ENCODE measurements at regions not wholly inside any gene's neighbourhood (a gene's known extent, or its start where the extent isn't known, plus 50 kb on each side); places are given as distances from the start of the nearest gene placed in this dataset.

DNA sequence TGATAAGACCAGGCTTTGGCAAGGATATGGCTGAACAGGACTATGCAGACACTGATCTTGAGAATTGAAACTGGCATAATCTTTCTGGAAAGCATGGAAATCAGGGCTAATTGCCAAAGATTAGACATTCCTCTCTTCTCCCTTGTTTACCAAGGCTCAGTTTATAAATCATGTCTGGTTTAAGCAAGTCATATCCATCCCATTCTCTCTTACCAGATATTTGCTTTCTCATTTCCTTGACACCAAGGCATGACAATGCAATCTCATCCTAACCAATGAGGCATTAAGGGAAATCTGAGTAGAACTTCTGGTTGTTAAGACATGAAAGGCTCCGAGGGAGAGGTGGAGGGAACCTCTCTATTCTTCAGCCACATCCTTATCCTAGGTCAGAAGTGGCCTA is 110.3 kb upstream of the CEP85L start:
- H3K27ac ChIP-seq = no peak overlapping the region
- DNase-seq (ENCODE audit: low read depth, low spot score) = no peak

DNA sequence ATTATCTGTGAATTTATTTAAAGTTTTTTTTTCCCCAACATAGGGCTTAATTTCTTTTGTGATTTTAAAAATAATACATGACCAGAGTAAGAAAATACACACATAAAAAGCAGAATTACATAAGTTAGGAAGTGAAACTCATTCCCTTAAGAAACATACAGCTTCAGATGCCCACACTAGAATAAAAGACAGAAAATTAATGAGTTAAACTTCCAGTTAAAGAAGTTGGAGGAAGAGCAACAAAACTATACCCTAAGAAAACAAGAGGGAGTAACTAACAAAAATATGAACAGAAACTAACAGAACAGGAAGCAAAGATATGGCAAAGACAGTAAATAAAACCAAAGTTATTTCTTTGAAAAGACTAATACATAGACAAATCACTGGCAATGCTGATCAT is 107.6 kb upstream of the CEP85L start:
- no peak for DNase-seq (ENCODE audit: low read depth, low spot score)
- no peak overlapping the region for H3K27ac ChIP-seq

DNA sequence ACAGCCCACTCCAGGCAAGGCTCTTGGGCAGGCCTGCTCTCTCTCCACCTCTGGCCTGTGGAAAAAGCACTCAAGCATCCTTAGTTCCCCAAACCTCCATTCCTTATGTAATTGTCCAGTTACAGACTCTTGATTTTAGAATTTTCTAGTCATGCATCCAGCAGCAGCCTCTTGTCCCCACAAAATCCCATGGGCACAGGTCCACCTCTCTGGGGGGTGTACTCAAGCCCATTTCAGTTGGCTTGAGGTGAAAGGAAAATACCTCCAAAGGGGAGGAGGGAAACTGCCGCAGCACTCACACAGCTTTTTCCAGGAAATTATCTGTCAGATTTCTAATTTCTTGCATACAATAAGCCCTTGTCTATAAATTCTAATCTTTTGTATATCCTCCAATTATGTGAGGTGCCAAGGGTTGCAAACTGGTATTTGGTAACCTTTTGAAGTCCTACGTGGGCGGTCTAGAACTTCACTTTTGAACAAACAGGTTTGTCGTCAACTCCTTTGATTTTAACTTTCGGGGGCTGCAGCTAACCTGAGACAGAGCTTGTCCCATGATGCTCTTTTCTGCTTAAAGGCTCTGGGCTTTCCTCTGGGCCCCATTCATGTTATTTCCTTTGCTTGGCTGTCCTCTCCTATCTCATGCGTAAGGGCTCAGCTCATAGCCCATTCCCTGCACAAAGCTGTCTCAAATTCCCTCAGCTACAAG is 104.7 kb upstream of the CEP85L start:
- no peak overlapping the region for H3K27ac ChIP-seq
- DNase-seq (ENCODE audit: low read depth, low spot score) = no peak

DNA sequence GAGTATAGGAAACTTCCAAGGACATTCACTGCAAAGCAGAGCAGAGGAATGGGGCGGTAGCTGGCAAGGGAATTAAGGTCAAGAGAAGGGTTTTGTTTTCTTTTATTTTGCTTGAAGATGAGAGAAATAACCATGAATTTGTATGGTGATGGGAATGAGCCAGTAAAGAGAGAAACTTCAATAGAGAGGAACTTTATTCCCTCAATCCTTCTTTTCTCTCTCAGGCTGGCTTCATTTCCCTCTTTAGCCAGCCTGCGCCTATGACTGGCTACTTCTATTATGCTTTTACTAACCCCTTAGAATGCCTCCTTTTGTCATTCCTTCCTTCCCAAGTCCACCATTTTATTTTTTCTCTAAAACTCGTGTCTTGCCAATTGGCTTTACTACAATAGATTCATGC is 101.4 kb upstream of the CEP85L start:
- DNase-seq (ENCODE audit: low read depth, low spot score) = no peak
- no peak overlapping the region for H3K27ac ChIP-seq

DNA sequence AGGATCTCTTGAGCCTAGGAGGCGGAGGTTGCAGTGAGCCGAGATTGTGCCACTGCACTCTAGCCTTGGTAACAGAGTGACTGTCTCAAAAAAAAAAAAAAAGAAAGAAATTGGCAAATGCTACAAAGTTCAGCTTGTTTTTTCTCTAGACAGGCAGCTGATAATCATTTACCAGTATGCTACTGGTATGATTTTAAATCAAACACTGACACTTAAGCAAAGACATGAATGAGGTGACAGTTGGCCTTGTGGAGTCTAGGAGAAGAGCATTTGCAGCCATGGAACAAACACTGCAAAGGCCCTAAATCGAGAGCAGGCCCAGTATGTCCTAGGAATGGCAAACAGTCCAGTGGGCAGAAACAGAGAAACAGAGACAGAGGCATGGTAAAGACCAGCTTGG is 99.7 kb upstream of the CEP85L start:
- no peak for DNase-seq (ENCODE audit: low read depth, low spot score)
- H3K27ac ChIP-seq = no peak overlapping the region

DNA sequence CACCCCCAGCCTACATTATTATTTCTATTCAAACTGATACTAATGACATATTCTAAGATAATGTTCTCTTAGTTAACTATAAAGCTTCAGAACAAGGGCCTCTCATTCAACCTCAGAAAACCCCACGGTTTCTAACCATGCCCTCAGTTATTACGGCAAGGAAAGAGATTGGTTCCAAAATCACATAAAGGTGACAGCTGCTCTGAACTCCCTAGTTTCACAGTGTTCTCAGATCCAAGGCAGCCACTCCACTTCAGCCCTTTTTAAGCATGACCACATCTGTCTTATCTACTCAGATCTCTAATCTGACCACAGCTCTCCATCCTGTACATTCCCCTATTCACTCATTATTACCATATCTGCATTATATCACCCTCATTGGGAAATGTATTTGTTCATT is 98.8 kb upstream of the CEP85L start:
- DNase-seq (ENCODE audit: low read depth, low spot score) = no peak

DNA sequence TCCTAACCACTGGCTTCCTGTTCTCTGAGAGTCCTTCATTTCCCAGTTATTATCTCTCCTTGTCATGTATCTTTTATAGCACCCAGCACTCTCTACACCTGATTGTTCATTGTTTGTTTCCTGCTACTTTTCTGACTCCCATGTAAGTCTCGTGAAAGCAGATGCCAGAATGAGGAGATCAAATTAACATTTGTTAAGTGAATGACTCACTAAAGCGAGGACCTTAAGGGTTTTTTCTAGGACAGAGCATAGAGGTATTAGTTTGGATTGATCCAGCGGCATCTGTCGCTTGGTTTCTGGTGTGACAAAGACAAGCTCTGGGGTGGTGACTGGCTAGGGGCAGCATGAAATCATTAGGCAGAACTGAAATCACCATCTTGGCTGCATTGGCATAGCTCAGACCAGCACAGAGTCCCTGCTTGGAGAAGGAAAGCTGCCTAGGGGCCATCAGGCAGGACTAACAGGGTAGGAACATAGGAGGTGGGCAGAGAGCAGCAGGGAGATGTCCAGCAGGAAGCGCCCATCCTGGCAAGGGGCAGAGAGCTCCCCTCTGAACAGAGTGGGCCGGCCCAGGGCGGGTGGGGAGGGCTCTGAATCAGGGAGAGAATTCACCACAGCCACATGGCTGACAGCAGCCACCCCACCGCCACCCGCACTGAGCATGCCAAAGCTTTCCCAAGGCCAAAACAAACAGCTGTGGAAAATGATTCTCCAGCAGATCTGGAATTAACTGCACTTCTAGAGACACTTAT is 97.1 kb upstream of the CEP85L start:
- no peak overlapping the region for H3K27ac ChIP-seq
- DNase-seq (ENCODE audit: low read depth, low spot score) = peak; percentile 26

More for the DNA sequence above, 98.8 kb upstream of the CEP85L start:
- H3K27ac ChIP-seq = no peak overlapping the region

DNA sequence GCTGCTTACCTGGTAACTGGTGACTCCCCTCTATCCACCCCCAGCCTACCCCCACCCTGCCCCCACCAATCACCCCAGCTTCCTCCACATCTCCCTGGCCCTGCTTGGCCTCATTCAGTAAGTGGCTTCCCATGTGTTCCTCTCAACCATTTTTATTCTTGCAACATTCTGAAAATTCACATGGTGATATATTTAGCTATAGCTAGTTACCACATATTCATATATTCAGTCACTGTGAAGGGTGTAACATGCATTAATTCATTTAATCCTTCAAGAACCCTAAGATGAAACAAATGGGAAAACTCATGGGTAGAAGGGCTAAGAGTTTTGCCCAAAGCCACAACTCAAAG is 95.4 kb upstream of the CEP85L start:
- H3K27ac ChIP-seq = no peak overlapping the region
- DNase-seq (ENCODE audit: low read depth, low spot score) = no peak

DNA sequence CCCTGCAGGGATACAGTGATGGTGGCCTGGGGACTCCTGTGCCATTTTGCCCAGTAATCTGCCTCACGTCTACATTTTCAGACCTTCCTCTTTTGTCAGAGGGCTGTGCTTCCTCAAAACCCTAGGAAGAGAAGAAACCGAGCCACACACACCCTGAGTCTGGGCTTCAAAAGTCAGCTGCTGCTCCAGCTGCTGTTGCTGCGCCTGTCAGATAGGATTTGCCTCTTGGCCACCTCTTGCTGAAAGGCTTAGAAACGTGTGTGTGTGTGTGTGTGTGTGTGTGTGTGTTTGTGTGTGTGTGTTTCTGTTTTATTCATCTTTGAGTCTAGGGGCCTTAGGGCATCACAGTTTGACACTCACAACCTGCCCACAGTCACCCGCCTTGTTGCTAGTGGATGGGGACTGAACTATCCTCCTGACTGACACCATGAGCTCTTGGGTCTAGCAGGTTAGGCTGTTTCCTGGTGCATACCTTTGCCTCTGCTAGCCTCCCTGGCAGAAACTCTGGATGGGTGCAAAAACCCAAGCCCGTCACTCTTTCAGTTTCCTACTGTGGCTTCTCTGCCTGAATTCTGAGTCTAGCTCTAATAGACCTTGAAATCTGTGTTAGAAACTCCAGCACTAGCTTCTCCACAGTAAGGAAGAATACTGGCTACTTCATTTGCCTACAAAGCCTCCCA is 94.9 kb upstream of the CEP85L start:
- H3K27ac ChIP-seq = no peak overlapping the region
- DNase-seq (ENCODE audit: low read depth, low spot score) = no peak

DNA sequence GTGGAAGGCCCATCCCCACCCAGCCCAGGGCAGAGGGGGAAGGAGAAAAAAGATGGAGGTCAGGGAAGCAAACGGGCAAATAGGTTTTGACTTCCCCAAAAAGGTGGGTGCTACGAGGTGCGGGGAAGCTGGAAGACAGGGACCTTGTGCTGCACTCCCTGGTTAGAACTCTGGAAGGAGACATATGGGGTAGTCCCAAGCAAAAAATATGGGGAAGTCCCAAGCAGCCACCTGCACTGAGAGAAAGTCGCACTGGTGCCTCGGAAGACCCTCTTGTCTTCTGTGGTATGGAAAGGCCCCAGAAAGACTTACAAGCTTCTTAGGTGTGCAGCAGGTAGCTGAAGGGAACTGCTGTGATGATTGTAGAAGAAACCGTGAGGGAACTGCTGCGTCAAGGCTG is 93.8 kb upstream of the CEP85L start:
- H3K27ac ChIP-seq = no peak overlapping the region
- DNase-seq (ENCODE audit: low read depth, low spot score) = no peak

DNA sequence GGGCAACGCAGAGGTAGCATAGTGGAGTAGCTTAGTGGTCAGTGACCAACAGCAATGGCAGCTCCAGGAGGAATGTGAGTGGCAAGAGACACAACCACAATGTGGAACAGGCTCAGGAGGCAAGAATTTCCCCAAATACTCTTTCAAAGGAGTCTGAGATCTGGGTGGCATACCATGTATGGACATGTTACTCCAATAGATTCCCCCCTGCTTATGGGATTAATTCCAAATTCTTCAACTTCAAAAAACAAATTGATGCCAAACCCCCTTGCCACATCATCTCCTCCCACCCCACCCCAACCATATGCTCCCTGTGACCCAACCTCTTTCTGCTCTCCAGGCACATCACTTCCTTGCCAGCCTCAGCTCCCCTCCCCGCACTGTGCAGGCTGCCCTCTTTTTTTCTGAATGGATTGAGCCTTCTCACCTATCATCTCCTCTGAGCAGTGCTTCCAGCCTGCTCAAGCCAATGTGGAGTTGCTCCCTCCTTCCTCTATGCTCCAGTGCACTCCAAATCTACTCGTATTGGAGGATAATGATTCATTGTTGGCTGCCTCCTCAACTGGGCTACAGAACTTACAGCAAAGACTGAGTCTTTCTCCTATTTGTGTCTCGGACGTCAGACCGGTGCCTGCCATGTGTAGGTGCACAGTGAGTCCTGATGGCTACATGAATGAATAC is 93.0 kb upstream of the CEP85L start:
- H3K27ac ChIP-seq = no peak overlapping the region
- DNase-seq (ENCODE audit: low read depth, low spot score) = no peak

DNA sequence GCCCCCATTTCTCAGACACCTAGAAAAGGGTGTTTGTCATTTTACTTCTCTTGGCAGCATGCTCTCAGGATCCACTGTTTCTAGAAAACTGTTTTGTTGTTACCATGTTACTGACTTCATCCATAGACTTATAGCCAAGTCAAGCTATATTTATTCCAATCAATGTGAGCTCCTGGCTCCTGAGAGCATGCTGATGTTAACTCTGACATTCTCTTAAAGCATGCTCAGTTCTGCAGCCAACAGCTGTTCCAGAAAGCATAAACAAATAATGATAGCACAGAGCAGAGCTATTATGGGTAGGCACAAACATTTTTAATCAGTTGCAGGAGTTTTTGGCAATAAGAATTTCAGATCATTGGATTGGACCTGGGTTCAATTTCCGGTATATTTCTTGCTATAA is 92.4 kb upstream of the CEP85L start:
- H3K27ac ChIP-seq = no peak overlapping the region
- no peak for DNase-seq (ENCODE audit: low read depth, low spot score)

DNA sequence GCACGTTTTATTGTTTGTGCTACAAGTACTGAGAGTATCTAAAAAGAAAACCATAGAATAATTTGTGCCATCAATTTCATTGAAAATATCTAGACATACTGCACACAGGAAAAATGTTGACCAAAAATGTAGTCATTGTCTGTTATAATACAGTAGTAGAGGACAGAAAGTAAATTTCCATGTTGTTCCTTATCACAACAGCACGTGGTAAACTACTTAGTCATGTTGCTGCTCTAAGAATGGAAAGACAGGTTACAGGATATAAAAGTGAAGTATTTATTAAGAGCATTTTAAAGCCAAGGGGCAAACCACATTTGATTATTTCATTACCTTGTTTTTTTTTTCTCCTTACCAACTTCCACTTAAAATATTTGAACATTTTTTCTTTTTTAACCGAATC is 89.0 kb upstream of the CEP85L start:
- no peak overlapping the region for H3K27ac ChIP-seq
- DNase-seq (ENCODE audit: low read depth, low spot score) = no peak

DNA sequence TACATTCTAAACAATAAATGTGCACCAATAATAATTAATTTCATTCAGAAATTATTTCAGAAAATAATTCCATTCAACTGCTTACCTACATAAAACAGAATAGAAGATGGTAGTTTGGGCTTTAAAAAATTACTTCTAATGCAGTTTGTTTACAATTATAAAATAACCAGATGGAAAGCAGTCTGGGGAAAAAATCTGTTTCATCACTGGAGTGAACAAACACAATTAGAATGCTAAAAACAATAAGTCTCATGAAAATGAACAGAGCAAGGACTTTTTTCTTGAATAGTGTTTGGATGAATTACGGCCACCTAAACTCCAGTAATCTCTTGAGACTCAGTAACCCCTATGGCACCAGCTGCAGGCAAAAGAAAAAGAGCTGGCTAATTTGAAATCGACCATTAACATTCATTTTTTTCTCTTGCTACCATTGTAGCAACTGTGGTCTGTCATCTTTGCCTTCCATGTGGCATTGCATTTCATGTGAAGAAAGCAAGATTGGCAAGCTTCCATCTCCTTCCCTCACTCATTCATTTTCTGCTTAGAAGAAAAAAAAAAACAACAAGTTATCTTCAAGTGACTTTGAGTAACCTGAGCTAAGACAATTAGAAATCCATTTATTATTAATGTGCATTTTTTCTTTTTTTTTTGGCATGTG is 88.4 kb upstream of the CEP85L start:
- no peak for DNase-seq (ENCODE audit: low read depth, low spot score)
- no peak overlapping the region for H3K27ac ChIP-seq

DNA sequence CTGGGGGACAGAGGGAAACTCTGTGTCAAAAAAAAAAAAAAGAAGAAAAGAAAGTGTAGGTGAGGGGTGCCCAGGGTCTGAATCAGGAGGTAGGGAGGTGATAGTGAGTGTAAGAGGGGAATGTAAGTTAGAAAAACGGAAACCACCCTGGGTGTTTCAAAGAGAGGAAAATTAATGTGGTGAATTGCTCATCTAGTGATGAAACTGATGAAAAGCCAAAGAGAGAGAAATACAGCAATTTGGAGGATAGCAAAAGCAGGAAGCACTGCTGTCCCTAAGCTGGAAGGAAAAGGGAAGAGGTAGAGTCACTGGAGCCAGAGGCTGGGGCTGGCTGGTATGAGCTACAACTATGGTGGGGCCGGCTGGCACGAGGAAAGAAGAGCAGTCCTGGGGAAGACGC is 85.0 kb upstream of the CEP85L start:
- no peak for DNase-seq (ENCODE audit: low read depth, low spot score)
- no peak overlapping the region for H3K27ac ChIP-seq

DNA sequence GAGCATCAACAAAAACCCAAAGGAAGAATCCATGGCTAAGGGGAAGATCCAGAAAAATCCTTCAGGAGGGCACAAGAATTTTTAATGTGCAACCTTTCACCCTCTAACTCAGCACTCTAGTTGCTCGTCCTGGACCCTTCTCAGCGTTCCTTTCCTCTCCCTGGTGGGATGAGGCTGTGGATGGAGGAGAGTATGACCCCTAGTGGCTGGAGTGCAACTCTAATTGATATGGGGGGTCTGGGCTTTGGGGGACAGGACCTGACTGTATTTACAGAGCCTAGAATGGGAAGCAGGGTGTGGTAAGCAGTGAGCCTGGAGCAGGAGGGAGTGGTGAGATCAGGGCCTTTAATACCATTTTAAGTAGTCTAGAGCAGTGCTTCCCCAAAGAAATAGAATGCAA is 83.9 kb upstream of the CEP85L start:
- no peak for DNase-seq (ENCODE audit: low read depth, low spot score)

DNA sequence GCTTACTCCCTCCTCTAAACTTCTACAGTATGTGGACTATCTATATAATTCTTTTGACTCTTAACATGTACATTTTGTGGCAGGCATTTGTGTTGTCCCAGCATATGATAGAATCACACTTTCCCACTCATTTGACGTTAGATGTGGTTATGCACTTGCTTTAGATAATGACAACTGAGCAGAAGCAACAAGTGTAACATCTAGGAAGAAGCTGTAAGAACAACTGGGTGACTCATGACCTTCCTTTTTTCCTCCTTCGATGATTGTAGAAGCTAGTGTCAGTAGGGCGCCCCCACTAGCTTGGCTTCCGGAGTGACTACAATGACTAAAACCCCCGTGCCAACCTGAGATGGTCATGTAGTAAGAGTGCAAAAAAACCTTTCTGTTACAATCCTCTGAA is 74.6 kb upstream of the CEP85L start:
- no peak for DNase-seq (ENCODE audit: low read depth, low spot score)
- H3K27ac ChIP-seq = no peak overlapping the region

More for the DNA sequence above, 83.9 kb upstream of the CEP85L start:
- H3K27ac ChIP-seq = no peak overlapping the region

DNA sequence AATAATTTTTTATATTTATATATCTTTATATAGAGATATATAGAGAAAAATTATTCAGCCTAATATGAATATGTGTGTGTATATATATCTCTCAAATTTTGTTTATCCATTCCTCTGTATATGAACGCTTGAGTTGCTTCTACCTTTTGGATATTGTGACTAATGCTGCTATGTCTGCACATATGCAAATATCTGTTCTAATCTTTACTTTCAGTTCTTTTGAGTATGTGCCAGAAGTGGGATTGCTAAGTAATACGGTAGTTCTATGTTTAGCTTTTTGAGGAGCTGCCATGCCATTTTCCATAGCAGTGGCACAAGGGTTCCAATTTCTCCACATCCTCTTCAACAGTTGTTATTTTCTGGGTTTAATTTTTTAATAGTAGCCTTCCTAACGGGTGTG is 72.8 kb upstream of the CEP85L start:
- no peak overlapping the region for H3K27ac ChIP-seq
- no peak for DNase-seq (ENCODE audit: low read depth, low spot score)

DNA sequence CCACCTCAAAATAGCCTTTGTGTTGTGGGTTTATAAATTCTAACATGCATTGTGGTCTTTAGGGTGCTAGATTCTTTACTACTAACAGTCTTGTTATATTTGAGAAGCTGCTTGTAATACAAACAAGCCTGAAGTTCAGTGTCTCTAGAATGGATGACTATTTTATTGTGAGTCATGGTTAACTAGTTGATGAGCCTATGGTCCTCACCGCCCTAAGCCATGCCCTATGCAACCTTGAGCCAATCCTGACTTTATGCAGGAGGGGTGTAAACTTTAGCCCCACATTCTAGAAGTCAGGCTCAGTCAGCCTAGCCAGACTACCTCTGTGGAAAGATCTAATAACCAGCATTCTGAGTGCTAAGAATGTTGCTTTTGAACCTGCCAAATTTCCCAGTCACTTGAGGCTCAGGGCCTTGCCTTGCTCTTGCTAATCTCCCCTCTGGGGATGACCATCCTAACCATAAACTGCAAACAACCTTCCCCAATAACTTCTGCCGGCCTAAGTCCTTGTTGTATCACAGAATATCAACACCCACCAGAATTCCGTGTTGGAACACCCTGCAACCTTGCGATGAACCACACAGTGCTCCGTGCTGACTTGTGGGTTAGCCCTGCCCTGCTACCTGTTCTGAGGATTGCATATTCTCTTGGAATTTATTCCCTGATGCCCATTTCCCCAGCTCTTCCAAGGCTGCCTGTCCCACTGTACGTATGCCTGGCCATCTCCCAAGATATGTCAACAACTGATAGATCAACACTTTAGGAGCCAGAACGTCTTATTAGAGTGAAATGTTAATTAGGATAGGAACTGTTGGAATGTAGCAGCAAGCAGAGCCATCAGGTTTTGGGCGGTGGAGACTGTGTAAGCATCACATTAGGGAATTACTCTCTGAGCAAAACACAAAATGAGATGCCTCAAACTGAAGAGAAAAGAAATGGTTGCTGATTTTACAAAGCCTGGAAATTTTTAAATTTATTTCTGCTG is 71.7 kb upstream of the CEP85L start:
- H3K27ac ChIP-seq = no peak overlapping the region
- no peak for DNase-seq (ENCODE audit: low read depth, low spot score)

Measured in epithelial cell of prostate (primary cell).